GM12891 (cell line): ENCODE measurements at regions not wholly inside any gene's neighbourhood (a gene's known extent, or its start where the extent isn't known, plus 50 kb on each side); places are given as distances from the start of the nearest gene placed in this dataset.

ENCODE experiments used
- DNase-seq: peaks from one replicate; pipeline ENCODE4 v3.0.0; 2011; ENCODE audit warnings: low spot score; ENCODE audit not compliant: insufficient read length
- FAIRE-seq: peaks from 2 replicates; lab custom pipeline; 2011; peaks lifted over from hg19 to GRCh38; lab: Jason Lieb, UNC
- PAX5 ChIP-seq: IDR thresholded peaks from 2 replicates; pipeline ENCODE4 v1.6.1; 2011; ENCODE audit warnings: low read length, moderate library complexity, mild to moderate bottlenecking; ENCODE audit not compliant: insufficient read depth, severe bottlenecking
- POLR2A ChIP-seq: IDR thresholded peaks from 2 replicates; pipeline ENCODE4 v1.6.1; 2011; ENCODE audit warnings: low read depth, low read length, control low read depth
- POLR2AphosphoS5 ChIP-seq: IDR thresholded peaks from 2 replicates; pipeline ENCODE4 v1.6.1; 2011; ENCODE audit warnings: low read depth, low read length, control low read depth
- POU2F2 ChIP-seq: IDR thresholded peaks from 2 replicates; pipeline ENCODE4 v1.6.1; 2011; ENCODE audit warnings: low read depth, mild to moderate bottlenecking, control low read depth, low read length, moderate library complexity
- SPI1 ChIP-seq: IDR thresholded peaks from 2 replicates; pipeline ENCODE4 v1.6.1; 2011; ENCODE audit warnings: low read depth, low read length, control low read depth
- TAF1 ChIP-seq: IDR thresholded peaks from 2 replicates; pipeline ENCODE4 v1.6.1; 2011; ENCODE audit warnings: low read depth, low read length, control low read depth

DNA sequence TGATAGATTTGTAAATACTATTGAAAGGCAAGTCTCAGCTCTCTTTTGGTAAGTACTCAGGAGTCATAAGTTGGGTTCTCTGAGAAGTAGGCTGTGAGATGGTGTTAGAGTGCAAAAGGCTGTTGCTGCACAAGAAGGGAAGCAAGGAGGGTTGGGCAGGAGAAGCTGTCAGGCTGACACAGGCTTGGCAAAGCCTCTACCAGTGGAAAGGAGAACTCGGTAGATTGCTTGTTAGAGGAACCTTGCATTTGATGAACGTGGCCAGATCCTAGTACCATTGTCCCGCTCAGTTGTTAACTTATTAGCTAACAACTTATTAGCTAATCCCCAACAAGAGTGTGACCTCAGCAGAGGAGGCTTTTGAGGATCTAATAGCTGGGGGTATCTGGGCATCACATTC is 449.3 kb upstream of the BOD1L1 start:
- TF ChIP-seq SPI1: no peak
- TF ChIP-seq POLR2A: no peak
- TF ChIP-seq POU2F2: no peak
- DNase-seq (no peak), FAIRE-seq (no peak)

DNA sequence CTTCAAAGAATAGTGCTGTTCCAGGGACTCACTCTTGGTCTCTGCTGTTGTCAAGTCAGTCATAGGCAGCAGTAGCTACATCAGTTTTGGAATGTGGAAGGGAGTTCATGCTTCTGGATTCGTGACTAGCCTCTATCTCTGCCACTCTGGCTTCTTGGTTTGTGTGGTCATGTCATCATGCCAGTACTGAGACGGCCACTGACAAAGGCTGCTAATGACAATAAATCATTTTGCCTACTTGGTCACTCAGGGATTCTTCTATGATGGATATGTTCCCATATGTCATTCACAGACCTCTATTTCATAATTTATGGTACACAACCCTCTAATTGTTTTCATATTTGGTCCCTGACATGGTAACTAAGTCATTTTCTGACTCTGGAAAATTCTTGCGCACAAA is 450.8 kb upstream of the BOD1L1 start:
- no peak for FAIRE-seq
- TF ChIP-seq TAF1: no peak
- no peak for TF ChIP-seq POU2F2
- TF ChIP-seq POLR2AphosphoS5: no peak
- no peak for TF ChIP-seq PAX5
- TF ChIP-seq SPI1: no peak
- TF ChIP-seq POLR2A: no peak
- DNase-seq: no peak

DNA sequence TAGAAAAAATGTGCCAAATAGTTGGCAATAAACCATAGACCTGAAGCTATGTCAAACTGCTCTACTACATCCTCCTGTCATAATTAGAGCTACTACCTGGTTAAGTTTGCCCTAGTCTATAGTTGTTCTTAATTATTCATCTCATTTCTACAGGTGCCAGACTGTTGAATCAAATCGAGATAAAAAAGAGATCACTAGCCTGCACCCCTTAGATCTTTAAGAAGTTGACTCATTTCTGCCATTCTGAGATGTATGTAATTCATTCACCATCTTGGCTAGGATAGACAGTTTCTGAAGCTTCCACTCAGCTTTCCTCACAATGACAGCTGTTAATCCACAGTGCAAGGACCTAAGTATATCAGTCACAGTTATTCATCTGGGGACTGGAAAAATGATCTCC is 452.1 kb upstream of the BOD1L1 start:
- TF ChIP-seq TAF1 (no peak), PAX5 (no peak), POLR2AphosphoS5 (no peak), SPI1 (no peak), POU2F2 (no peak), POLR2A (no peak)
- FAIRE-seq: no peak
- DNase-seq: no peak

DNA sequence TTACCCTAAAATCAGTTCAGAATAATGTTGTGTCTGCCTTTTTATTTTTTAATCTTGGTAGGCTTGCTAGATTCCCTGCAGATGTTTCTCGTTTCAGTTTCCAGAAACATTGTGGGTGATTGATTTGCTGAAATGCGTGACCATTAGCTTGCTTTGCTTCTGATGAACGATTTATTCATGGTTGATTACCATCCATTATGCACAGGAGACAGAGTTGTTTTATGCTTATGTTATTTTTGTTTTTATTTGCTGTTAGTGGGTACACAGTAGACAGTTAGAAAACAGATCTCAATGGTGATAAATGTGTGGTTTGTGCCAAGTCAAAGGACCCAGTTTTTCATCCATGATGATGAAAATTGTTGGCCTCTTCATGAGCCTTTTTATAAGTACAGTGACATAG is 455.6 kb upstream of the BOD1L1 start:
- FAIRE-seq: no peak
- no peak for TF ChIP-seq PAX5
- TF ChIP-seq POLR2AphosphoS5: no peak
- TF ChIP-seq TAF1: no peak
- TF ChIP-seq SPI1: no peak
- TF ChIP-seq POLR2A: no peak
- TF ChIP-seq POU2F2: no peak
- DNase-seq: no peak

DNA sequence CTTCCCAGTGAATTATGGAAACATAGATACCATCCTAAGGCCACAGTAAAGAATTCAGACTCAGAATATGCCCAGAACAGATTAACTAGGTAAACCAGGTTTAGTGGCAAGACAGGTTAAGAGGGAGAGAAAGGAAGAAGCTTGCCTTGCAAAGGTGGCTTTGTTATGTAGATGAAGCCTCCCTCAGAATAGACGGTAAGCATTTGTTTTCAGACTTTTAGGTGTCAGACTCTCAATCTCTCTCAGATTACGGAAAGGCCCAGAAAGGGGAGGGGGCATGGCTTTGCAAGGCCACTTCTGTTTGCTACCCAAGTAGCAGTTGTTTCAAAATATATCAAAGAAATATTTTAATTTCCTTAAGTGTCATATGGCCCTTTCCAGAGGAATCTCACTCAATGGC is 457.1 kb upstream of the BOD1L1 start:
- DNase-seq (no peak), FAIRE-seq (no peak)
- TF ChIP-seq POU2F2: no peak
- no peak for TF ChIP-seq TAF1
- no peak for TF ChIP-seq SPI1
- TF ChIP-seq PAX5: no peak
- no peak for TF ChIP-seq POLR2AphosphoS5
- no peak for TF ChIP-seq POLR2A

DNA sequence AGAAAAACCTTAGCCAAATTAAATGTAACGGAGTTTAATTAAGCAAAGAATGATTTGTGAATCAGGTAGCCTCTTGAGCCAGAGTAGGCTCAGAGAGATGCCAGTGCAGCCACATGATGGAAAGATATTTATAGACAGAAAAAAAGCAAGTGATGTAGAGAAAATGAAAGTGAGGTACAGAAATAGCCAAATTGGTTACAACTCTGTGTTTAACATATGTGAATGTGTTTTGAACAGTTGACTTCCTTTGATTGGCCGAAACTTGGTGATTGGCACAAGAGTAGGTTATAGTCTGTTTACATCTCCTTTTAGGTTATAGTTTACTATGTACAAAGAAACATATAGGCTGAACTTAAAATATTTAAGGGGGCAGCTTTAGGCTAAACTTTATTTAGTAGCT is 459.9 kb upstream of the BOD1L1 start:
- FAIRE-seq: no peak
- TF ChIP-seq PAX5 (no peak), POU2F2 (no peak)
- DNase-seq: no peak

DNA sequence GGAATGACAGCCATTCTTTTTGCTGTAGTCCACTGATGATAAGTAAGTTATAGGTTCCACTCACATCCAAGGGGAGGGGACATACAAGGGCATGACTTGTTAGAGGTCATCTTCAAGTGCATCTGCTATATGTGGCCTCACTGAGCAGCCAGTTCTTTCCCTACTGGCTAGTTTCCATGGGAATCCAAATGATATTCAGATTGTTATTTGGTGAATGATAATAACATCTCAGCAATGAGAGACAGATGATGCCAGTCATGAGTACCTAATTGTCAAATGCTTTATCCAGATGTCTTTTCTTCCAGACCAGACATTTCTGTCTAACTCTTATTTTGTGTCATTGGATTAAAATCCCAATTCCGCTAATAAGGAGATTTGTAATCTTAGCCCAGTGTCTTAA is 460.4 kb upstream of the BOD1L1 start:
- TF ChIP-seq SPI1 (no peak), POLR2AphosphoS5 (no peak), POLR2A (no peak), POU2F2 (no peak), TAF1 (no peak)
- DNase-seq (no peak), FAIRE-seq (no peak)

DNA sequence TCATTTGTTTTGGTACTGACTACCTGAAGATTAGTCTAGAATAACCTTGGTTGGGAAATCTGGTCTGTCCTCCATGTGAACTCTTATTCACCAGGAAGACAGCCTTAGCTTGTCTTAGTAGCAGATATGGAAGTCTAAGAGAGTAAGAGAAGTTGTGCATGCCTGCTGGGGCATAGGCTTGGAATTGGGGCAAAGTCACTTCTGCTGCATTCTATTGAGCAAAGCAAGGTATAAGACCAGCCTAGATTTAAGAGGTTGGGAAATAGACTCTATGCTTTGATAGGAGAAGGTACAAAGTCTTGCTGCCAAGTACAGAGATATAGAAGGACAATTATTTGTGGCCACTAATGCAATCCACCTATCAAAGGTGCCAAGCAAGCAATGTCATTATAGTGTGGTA is 464.0 kb upstream of the BOD1L1 start:
- DNase-seq (no peak), FAIRE-seq (no peak)
- TF ChIP-seq TAF1 (no peak), PAX5 (no peak), POU2F2 (no peak), POLR2A (no peak), SPI1 (no peak), POLR2AphosphoS5 (no peak)

DNA sequence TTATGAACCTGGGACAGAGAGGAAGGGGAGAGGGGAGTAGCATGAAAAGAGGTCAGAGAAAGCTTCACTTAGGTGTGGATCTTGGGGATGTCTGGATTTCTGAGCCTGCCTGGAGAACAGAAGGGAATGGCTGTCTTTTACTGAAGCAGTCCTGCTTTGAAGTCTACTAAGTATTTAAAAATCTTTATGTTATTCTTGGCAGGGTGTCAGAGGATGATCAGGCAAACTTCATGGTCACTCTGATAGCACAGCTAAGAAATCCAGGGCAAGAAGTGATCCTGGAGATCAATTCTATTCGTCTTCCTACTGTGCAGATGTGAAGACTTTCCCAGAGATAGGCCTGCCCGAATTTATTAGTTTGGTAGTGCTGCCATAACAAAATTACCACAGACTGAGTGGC is 464.4 kb upstream of the BOD1L1 start:
- no peak for DNase-seq
- TF ChIP-seq POLR2AphosphoS5 (no peak), POU2F2 (no peak), PAX5 (no peak), SPI1 (no peak), TAF1 (no peak), POLR2A (no peak)
- FAIRE-seq: no peak

DNA sequence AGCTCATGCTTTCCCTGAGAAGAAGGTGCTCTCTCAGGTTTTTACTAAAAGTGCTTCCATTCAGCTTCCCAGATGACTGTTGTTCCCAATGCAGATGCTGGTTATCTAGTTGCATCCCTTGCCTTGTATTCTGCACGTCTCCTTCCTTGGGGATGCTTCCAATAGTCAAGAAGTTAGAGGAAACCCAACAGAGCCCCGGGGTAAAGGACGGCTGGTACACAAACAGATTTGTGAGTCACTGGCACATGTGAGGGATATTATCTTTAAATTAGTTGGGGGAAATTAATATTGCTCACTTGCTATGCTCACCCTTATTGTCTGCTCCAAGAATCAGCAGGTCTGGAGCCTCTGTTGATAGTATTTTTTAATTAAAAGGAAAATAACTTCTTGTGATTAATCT is 465.2 kb upstream of the BOD1L1 start:
- DNase-seq (no peak), FAIRE-seq (no peak)
- TF ChIP-seq POU2F2 (no peak), POLR2A (no peak), POLR2AphosphoS5 (no peak), TAF1 (no peak), SPI1 (no peak), PAX5 (no peak)
